T-helper 2 cell (primary cell): ENCODE measurements at regions not wholly inside any gene's neighbourhood (a gene's known extent, or its start where the extent isn't known, plus 50 kb on each side); places are given as distances from the start of the nearest gene placed in this dataset.

Source experiments
- DNase-seq, 5 experiments: peaks; one replicate each; pipeline versions ENCODE4 v3.0.0 to v3.0.0-alpha.2; 2012 to 2022

GRCh38 chrY:15162211-15162610 lies 637.9 kb downstream of the NLGN4Y start:
- DNase-seq = no peak

GRCh38 chrY:15179890-15180289 lies 655.6 kb downstream of the NLGN4Y start:
- no peak for DNase-seq

DNA sequence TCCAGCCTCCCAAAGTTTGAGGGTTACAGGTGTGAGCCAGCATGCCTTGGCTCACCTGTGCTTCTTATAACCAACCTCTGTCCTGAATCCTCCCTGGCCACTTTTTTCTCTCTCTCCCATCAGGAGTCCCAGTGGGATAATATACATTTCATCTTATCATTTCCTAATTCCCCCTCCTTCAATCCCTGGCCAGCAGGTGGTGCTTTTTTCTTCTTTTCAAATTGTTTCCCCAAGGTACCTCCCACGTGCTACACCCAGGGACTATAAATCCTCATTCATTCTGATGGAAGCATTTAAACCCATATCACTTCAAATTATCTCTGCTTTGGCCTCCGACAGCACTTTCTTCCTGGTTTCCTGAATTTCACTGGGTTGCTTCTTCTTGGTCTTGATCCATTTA lies 704.7 kb downstream of the NLGN4Y start:
- no peak for DNase-seq

GRCh38 chrY:15239596-15240132 lies 715.3 kb downstream of the NLGN4Y start:
- DNase-seq = no peak

DNA sequence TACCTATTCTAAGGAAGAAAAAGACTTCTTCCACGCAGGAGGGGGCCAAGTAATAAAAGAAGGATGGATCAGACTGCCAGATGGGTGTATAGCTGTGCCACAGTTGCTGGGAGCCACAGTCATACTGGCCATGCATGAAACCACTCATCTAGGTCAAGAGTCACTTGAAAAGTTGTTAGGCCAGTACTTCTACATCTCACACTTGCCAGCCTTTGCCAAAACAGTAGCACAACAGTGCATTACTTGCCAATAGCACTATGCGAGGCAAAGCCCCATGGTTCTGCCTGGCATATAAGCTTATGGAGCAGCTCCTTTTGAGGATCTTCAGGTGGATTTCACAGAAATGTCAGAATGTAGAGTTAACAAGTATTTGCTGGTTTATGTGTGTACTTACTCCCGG lies 735.0 kb downstream of the NLGN4Y start:
- no peak for DNase-seq

- no peak for DNase-seq
Measured at GRCh38 chrY:15286572-15286971, 762.2 kb downstream of the NLGN4Y start.

DNA sequence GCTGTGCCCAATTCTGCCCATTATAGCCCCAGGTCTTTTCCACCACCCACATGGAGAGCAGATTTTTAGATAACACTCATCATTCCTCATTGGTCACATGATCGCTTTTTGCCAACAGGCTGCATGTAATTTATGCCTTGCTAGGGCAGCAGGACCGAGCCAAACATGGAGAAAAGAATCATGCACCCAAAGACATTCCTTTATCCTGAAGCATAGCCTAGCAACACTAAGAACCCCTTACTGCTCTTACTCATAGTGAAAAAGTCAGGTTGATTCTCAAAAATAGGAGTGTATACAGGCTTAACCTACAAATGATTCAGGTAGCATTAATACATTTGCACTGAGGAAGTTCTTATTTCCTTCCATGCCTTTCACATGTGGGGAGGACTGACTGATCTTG lies 765.5 kb downstream of the NLGN4Y start:
- no peak for DNase-seq

DNA sequence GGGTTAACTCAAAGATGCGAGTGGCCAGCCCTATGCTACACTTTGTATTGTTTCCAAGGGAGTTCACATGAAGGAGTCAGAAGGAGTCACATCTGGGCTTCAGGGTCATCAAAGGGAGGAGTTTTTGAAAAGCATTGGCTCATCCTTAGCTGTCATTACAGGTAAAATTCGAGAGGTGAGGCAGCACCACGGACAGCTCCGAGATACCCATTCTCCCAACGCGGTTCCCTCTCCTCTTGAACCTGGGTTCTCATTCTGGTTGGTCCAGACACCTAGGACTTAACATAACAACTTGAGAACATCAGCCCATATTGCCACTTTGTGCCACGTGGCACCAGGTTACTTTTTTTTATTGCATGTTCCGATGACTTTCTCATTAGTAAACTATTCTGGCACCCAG lies 768.6 kb downstream of the NLGN4Y start:
- DNase-seq = no peak

DNA sequence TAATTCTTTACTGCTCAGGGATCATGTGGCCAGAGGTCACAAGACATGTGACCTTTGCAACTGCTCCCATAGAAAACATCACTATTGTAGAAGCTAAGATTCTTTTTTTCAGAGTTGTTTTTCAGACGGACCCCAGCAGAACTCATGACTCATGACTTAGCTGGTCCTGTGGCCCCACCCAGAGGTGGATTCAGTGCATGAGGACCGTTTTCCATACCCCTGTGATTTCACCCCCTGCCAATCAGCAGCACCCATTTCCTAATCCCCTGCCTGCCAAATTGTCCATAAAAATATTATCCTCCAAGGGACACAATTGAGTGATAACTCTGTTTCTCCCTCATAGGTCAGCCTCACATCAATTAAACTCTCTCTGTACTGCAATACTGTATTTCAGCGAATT lies 777.5 kb downstream of the NLGN4Y start:
- no peak for DNase-seq

DNA sequence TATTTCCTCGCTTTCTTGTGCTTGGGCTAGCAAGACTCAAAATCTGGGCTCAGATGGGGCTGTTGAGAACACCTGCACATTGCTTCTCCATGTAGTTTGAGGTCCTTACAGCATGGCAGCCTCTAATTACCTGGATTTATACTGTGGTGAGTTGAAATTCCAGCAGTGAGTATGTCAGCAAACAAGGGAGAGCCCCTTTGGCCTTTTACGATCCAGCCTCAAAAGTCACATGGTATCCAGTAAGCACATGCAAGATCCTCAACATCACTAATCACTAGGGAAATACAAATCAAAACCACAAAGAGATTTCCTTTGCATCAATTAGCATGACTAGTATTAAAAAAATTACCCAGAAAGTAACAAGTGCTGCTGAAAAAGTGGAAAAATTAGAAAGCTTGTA lies 787.8 kb downstream of the NLGN4Y start:
- no peak for DNase-seq

DNA sequence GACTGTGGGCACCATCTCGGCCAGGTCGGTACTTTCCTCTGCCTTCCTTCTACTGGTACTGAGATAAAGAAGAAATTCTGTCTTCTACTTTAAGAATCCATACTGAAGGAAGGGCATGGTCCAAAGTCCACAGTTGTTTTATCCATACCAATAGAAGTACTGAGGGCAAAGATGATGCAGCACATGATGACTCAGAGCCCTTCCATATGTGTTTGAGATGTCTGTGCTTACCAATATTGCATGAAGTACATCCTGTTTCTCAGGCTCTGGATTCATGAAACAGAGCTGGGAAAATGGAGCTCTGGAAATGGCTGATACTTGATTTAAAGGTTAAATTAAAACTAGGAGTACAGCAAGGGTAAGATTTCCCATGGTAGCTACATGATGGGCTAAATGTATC lies 799.9 kb downstream of the NLGN4Y start:
- DNase-seq = no peak

GRCh38 chrY:15325201-15325600 lies 800.9 kb downstream of the NLGN4Y start:
- DNase-seq = no peak

DNA sequence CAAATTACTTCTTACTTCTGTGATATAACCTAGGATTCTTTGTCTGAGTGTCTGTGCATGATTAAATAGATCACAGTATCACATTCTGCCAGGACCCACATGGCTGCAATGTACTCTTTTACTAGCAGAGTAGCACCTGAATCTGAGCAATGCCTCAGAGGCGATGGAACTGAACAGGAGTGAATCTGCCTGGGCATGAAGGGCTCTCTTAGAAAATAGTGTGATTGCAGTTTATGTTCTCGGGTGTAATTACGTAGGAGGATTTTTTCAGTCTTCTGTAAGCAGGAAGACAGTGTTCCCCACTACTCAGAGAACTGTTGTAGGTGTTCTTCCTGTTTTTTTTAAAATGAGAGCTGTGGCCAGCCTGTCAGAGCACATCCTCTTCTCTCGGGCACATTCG lies 802.3 kb downstream of the NLGN4Y start:
- DNase-seq = no peak

DNA sequence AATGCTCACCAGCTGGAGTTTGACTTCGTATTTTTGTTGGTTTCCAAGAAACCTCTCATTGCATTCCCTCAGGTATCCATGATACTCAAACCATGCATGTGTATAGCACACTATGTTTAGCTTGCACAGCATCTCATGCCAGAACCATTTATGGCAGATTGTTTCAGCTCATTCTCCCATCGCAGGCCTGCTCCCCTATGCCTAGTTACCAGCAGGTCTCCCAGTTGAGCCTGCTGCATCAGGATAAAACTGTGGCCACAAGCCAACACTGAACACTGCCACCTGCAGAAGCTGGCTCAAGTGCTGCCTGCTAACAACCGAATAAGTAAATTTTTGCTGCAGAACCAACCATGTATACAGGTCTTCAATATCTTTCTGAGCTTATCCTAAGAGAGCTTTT lies 804.5 kb downstream of the NLGN4Y start:
- no peak for DNase-seq

- DNase-seq = no peak
Measured at GRCh38 chrY:15343522-15343921, 819.2 kb downstream of the NLGN4Y start.

DNA sequence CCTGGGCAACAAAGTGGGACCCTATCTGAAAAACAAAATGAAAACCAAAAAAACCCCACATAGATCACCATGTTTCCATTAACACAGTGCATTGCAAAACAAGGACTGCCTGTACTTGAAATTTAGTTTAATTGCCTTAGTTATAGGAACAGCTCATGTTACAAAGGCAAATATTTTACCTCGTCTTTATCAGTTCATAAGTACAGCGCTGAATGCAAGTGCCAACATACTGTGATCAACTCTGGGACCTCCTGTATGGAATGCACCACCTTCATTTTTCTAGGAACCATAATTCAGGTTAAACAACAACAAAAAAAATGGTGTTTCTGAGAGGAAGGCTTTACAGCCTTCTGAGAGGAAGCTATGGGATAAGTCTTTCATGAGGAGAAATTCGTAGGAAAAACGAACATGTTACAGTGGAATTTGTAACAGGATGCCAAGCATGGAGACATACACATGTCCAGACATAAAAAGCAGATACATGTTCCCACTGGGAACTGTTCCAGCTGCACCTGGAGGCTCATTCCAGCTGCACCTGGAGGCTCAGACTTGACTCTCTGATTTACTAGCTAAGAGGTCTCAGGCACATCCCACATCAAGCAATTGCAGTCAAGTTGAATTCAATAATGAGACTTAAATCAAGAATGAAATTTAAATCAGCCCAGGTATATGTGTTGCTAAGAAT lies 821.3 kb downstream of the NLGN4Y start:
- DNase-seq = no peak

- DNase-seq = no peak
Measured at GRCh38 chrY:15349351-15349750, 825.0 kb downstream of the NLGN4Y start.

- no peak for DNase-seq
Measured at GRCh38 chrY:15355321-15355720, 831.0 kb downstream of the NLGN4Y start.

- no peak for DNase-seq
Measured at GRCh38 chrY:15360471-15360870, 836.1 kb downstream of the NLGN4Y start.

- no peak for DNase-seq
Measured at GRCh38 chrY:15364996-15365395, 840.7 kb downstream of the NLGN4Y start.

GRCh38 chrY:15368786-15369185 lies 844.5 kb downstream of the NLGN4Y start:
- DNase-seq = no peak

- DNase-seq = no peak
Measured at GRCh38 chrY:15385178-15385577, 860.8 kb downstream of the NLGN4Y start.

GRCh38 chrY:15397556-15398280 lies 873.4 kb downstream of the NLGN4Y start:
- no peak for DNase-seq

DNA sequence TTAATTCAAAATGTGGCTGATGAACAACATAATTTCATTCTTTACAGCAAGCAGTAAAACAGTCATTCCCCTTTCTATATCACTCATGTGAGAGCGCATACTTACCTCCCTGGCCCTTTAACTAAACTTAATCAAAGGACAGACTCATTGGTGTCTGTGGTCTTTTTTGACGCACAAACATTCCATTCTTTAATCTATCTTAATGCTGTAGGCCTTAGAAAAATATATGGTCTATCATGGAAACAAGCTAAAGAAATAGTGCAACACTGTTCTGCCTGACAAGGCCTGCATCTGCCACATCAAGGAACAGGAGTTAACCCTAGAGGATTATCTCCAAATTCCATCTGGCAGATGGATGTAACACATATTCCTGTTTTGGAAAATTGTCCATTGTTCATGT lies 878.1 kb downstream of the NLGN4Y start:
- DNase-seq = no peak
